HuH-7.5 (cell line): ENCODE measurements at regions not wholly inside any gene's neighbourhood (a gene's known extent, or its start where the extent isn't known, plus 50 kb on each side); places are given as distances from the start of the nearest gene placed in this dataset.
"Not testable (repeated sequence)": the region's sequence is repeated elsewhere in the genome, so short reads cannot be mapped to it uniquely, and the experiment has no call there.

Source experiments
- DNase-seq: peaks from one replicate; pipeline ENCODE4 v3.0.0; 2011; ENCODE audit warnings: low spot score

- DNase-seq = no peak
These were observed 1550.9 kb downstream of the PCDH9 start for GRCh38 chr13:65679240-65679639.

GRCh38 chr13:65677906-65678305 is 1552.2 kb downstream of the PCDH9 start:
- DNase-seq = no peak

- not testable (repeated sequence) for DNase-seq
These were observed 1554.8 kb downstream of the PCDH9 start for GRCh38 chr13:65675383-65675782.

GRCh38 chr13:65670014-65670625 is 1560.0 kb downstream of the PCDH9 start:
- DNase-seq = no peak

- DNase-seq = no peak
These were observed 1569.4 kb downstream of the PCDH9 start for GRCh38 chr13:65660731-65661130.

GRCh38 chr13:65656740-65657329 is 1573.3 kb downstream of the PCDH9 start:
- DNase-seq = no peak

- no peak for DNase-seq
These were observed 1576.5 kb downstream of the PCDH9 start for GRCh38 chr13:65653613-65654012.

GRCh38 chr13:65650321-65650720 is 1579.8 kb downstream of the PCDH9 start:
- no peak for DNase-seq

- no peak for DNase-seq
These were observed 1587.1 kb downstream of the PCDH9 start for GRCh38 chr13:65642996-65643395.

GRCh38 chr13:65642301-65642700 is 1587.8 kb downstream of the PCDH9 start:
- DNase-seq = no peak

GRCh38 chr13:65638572-65639168 is 1591.5 kb downstream of the PCDH9 start:
- no peak for DNase-seq

GRCh38 chr13:65633806-65634205 is 1596.3 kb downstream of the PCDH9 start:
- DNase-seq = no peak

GRCh38 chr13:65631078-65631477 is 1599.1 kb downstream of the PCDH9 start:
- no peak for DNase-seq

GRCh38 chr13:65629926-65630325 is 1600.2 kb downstream of the PCDH9 start:
- DNase-seq = no peak

GRCh38 chr13:65623148-65623547 is 1607.0 kb downstream of the PCDH9 start:
- DNase-seq = no peak

GRCh38 chr13:65615506-65615905 is 1614.6 kb downstream of the PCDH9 start:
- no peak for DNase-seq

GRCh38 chr13:65613004-65613403 is 1617.1 kb downstream of the PCDH9 start:
- no peak for DNase-seq

GRCh38 chr13:65609350-65609749 is 1620.8 kb downstream of the PCDH9 start:
- DNase-seq = no peak

GRCh38 chr13:65606622-65607021 is 1623.5 kb downstream of the PCDH9 start:
- DNase-seq = no peak

- DNase-seq = no peak
These were observed 1624.7 kb downstream of the PCDH9 start for GRCh38 chr13:65605396-65605795.

- no peak for DNase-seq
These were observed 1627.0 kb downstream of the PCDH9 start for GRCh38 chr13:65603160-65603559.

- DNase-seq = no peak
These were observed 1628.3 kb downstream of the PCDH9 start for GRCh38 chr13:65601855-65602254.

- no peak for DNase-seq
These were observed 1629.4 kb downstream of the PCDH9 start for GRCh38 chr13:65600702-65601101.
